Endothelial cell of umbilical vein (primary cell): ENCODE measurements at regions not wholly inside any gene's neighbourhood (a gene's known extent, or its start where the extent isn't known, plus 50 kb on each side); places are given as distances from the start of the nearest gene placed in this dataset.

Experiments
- BruUV-seq: library from RNA; stranded (reverse); fragments of 400-500 nt; replicated peaks from 2 replicates; lab custom pipeline; 2021; lab: Mats Ljungman, UMichigan
- CTCF ChIA-PET: fragments of 300-600, 350-600 bp; sonication (Branson Sonifier 250); formaldehyde crosslinking; loops from one replicate; lab custom pipeline; 2021; ENCODE audit warnings: antibody characterized with exemption, inconsistent platforms; lab: Charles Lee
- POLR2A ChIA-PET: fragments of 300-600, 350-600 bp; sonication (Branson Sonifier 250); formaldehyde crosslinking; loops from one replicate; lab custom pipeline; 2021; ENCODE audit warnings: antibody characterized with exemption, inconsistent platforms; lab: Charles Lee
- DNase-seq: peaks from one replicate; pipeline ENCODE4 v3.0.0-alpha.2; 2011; ENCODE audit warnings: low read depth, low spot score
- FAIRE-seq: peaks from 2 replicates; lab custom pipeline; 2011; peaks lifted over from hg19 to GRCh38; lab: Jason Lieb, UNC
- H2AFZ ChIP-seq: 2 replicates; pipeline ENCODE4 v1.6.0; 2012; ENCODE audit warnings: low read depth, low read length, control low read depth, inconsistent platforms
- H3K27ac ChIP-seq: 2 replicates; pipeline ENCODE4 v1.5.1; 2011; ENCODE audit warnings: low read depth, mild to moderate bottlenecking, control low read depth, low read length, moderate library complexity; ENCODE audit not compliant: insufficient read depth
- H3K27me3 ChIP-seq, 2 experiments: 2 replicates each; pipeline versions ENCODE4 v1.6.0 to v1.6.1; 2011; ENCODE audit warnings: low read length in 2 of 2, mixed read lengths in 1 of 2; ENCODE audit not compliant: control insufficient read depth in 2 of 2, insufficient read depth in 2 of 2
- H3K36me3 ChIP-seq, 2 experiments: 2 replicates in 1 of 2; 3 replicates in 1 of 2; pipeline ENCODE4 v1.5.1; 2011; ENCODE audit warnings: low read length in 2 of 2, mild to moderate bottlenecking in 1 of 2, moderate library complexity in 1 of 2; ENCODE audit not compliant: control insufficient read depth in 2 of 2, insufficient read depth in 2 of 2; ENCODE audit errors: extremely low read depth in 1 of 2
- H3K4me1 ChIP-seq: 3 replicates; pipeline ENCODE4 v1.5.1; 2011; ENCODE audit warnings: mild to moderate bottlenecking, low read length; ENCODE audit not compliant: control insufficient read depth, insufficient read depth; ENCODE audit errors: extremely low read depth
- H3K4me2 ChIP-seq: 2 replicates; pipeline ENCODE4 v1.6.1; 2011; ENCODE audit warnings: low read length, control low read depth, mixed read lengths; ENCODE audit not compliant: insufficient read depth
- H3K4me3 ChIP-seq, 3 experiments: fragments of 200-600 bp in 1 of 3; sonication (generic), shearing (Covaris generic) in 1 of 3; replicated peaks in 1 of 3; 2 replicates each; pipeline ENCODE4 v1.5.1; 2011 to 2016; ENCODE audit warnings: control low read depth in 3 of 3, low read length in 3 of 3, mild to moderate bottlenecking in 2 of 3, inconsistent platforms in 1 of 3, low read depth in 1 of 3, moderate library complexity in 1 of 3; ENCODE audit not compliant: insufficient read depth in 1 of 3
- H3K79me2 ChIP-seq: 2 replicates; pipeline ENCODE4 v1.6.0; 2012; ENCODE audit warnings: low read length, inconsistent platforms; ENCODE audit not compliant: control insufficient read depth, insufficient read depth
- H3K9ac ChIP-seq: replicated peaks from 2 replicates; pipeline ENCODE3; 2011; ENCODE audit warnings: low read length, control low read depth; ENCODE audit not compliant: insufficient read depth; ENCODE audit errors: extremely low read depth
- H3K9me1 ChIP-seq: replicated peaks from 3 replicates; pipeline ENCODE4 v1.6.0; 2011; ENCODE audit warnings: mild to moderate bottlenecking, low read length; ENCODE audit not compliant: control insufficient read depth, insufficient read depth; ENCODE audit errors: extremely low read depth
- H3K9me3 ChIP-seq: replicated peaks from 2 replicates; pipeline ENCODE4 v1.5.1; 2012; ENCODE audit warnings: low read length, inconsistent platforms; ENCODE audit not compliant: control insufficient read depth, insufficient read depth
- H4K20me1 ChIP-seq: replicated peaks from 2 replicates; pipeline ENCODE3; 2011; ENCODE audit warnings: mild to moderate bottlenecking, low read length; ENCODE audit not compliant: control insufficient read depth, insufficient read depth; ENCODE audit errors: extremely low read depth
- EZH2 ChIP-seq: IDR thresholded peaks from 2 replicates; pipeline ENCODE4 v1.6.1; 2012; ENCODE audit warnings: borderline replicate concordance, low read depth, mild to moderate bottlenecking, moderate library complexity, low read length, inconsistent platforms; ENCODE audit not compliant: severe bottlenecking
- FOS ChIP-seq: IDR thresholded peaks from 2 replicates; pipeline ENCODE4 v1.6.1; 2011; ENCODE audit warnings: mild to moderate bottlenecking, low read length, moderate library complexity, borderline replicate concordance; ENCODE audit not compliant: insufficient read depth
- GATA2 ChIP-seq: IDR thresholded peaks from 2 replicates; pipeline ENCODE4 v1.7.0; 2011; ENCODE audit warnings: low read depth, mild to moderate bottlenecking, moderate library complexity, mixed read lengths, low read length; ENCODE audit not compliant: insufficient read length, insufficient read depth
- JUN ChIP-seq: IDR thresholded peaks from 2 replicates; pipeline ENCODE4 v1.6.1; 2011; ENCODE audit warnings: borderline replicate concordance, low read depth; ENCODE audit not compliant: insufficient read length, insufficient read depth
- MYC ChIP-seq: IDR thresholded peaks from one replicate; pipeline ENCODE4 v1.6.1; 2011; ENCODE audit warnings: mild to moderate bottlenecking, low read depth, low read length
- POLR2A ChIP-seq: IDR thresholded peaks from 2 replicates; pipeline ENCODE4 v1.6.1; 2012; ENCODE audit warnings: low read depth, mild to moderate bottlenecking, control low read depth, low read length
- POLR2AphosphoS5 ChIP-seq: IDR thresholded peaks from 2 replicates; pipeline ENCODE4 v1.6.1; 2012; ENCODE audit warnings: low read depth, mild to moderate bottlenecking, control low read depth, low read length, moderate library complexity; ENCODE audit not compliant: insufficient read depth
- dilution Hi-C: fragments of 300-500 bp; cut with MboI; formaldehyde crosslinking; loops from one replicate; pipeline ENCODE4 v1.15.0; 2019; ENCODE audit warnings: low sequenced_read_pairs; ENCODE audit not compliant: extremely low pct_ligation_motif_present
- intact Hi-C: fragments of 100-400 bp; cut with micrococcal nuclease; formaldehyde crosslinking; loops from one replicate; pipeline ENCODE4 v1.10.0; 2022
- TF ChIP-seq, protein P1 (sequence below): IDR thresholded peaks from 2 replicates; pipeline ENCODE4 v1.6.1; 2011; ENCODE audit not compliant: insufficient read depth, insufficient read length
- TF ChIP-seq, protein P2 (sequence below), 2 donors: IDR thresholded peaks; 1 replicate in 1 of 2; 2 replicates in 1 of 2; pipeline ENCODE4 v1.5.1; 2011; ENCODE audit warnings: low read length in 2 of 2, mild to moderate bottlenecking in 2 of 2, moderate library complexity in 2 of 2, control low read depth in 1 of 2, inconsistent platforms in 1 of 2, low read depth in 1 of 2; ENCODE audit not compliant: insufficient read depth in 1 of 2; ENCODE audit errors: extremely low read depth in 1 of 2

DNA sequence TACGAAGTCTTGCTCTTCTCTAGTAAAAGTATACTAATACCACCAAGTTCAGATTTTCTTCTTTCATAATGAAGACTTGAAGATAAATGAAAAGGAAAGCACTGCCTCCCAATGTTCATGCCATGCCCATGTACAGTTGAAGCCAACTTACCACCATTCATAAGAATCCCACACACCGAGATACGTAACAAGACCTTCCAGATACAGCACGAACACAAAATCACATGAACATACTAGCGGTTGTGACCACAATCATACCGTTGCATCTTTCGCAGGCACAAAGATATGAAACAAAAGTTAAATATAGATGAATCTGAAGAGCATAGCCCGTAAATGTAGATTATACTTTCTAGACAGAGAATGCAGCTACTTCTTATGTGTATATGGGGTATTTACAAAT, 412.5 kb downstream of the CBLN4 start:
- DNase-seq (no peak), FAIRE-seq (no peak)
- Histone ChIP-seq H2AFZ (no peak overlapping the region), H3K27me3 (no peaks in the 10 kb centered on the region), H3K4me1 (no peaks in the 10 kb centered on the region), H3K36me3 (no peaks in the 10 kb centered on the region), H3K9me3 (no peaks in the 10 kb centered on the region), H3K79me2 (no peaks in the 10 kb centered on the region), H3K9me1 (no peaks in the 10 kb centered on the region), H4K20me1 (no peaks in the 10 kb centered on the region), H3K27ac (no peak overlapping the region), H3K4me2 (no peak overlapping the region), H3K4me3 (no peak overlapping the region), H3K9ac (no peak overlapping the region)
- no peak for TF ChIP-seq EZH2
- no peak for TF ChIP-seq GATA2
- TF ChIP-seq, protein P1, sequence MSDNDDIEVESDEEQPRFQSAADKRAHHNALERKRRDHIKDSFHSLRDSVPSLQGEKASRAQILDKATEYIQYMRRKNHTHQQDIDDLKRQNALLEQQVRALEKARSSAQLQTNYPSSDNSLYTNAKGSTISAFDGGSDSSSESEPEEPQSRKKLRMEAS = no peak
- no peak for TF ChIP-seq POLR2A
- no peak for TF ChIP-seq FOS
- TF ChIP-seq MYC = no peak
- no peak for TF ChIP-seq POLR2AphosphoS5
- TF ChIP-seq JUN = no peak
- TF ChIP-seq, protein P2, sequence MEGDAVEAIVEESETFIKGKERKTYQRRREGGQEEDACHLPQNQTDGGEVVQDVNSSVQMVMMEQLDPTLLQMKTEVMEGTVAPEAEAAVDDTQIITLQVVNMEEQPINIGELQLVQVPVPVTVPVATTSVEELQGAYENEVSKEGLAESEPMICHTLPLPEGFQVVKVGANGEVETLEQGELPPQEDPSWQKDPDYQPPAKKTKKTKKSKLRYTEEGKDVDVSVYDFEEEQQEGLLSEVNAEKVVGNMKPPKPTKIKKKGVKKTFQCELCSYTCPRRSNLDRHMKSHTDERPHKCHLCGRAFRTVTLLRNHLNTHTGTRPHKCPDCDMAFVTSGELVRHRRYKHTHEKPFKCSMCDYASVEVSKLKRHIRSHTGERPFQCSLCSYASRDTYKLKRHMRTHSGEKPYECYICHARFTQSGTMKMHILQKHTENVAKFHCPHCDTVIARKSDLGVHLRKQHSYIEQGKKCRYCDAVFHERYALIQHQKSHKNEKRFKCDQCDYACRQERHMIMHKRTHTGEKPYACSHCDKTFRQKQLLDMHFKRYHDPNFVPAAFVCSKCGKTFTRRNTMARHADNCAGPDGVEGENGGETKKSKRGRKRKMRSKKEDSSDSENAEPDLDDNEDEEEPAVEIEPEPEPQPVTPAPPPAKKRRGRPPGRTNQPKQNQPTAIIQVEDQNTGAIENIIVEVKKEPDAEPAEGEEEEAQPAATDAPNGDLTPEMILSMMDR (IDR thresholded peaks at IDR 0.05; ENCODE audit: extremely low read depth in 1 of 2, insufficient read depth in 1 of 2, low read depth in 1 of 2, low read length in 2 of 2) = no peak
- POLR2A ChIA-PET = no interaction called here
- intact Hi-C loops (no loop called here), dilution Hi-C loops (no loop called here)
- CTCF ChIA-PET = no interaction called here
- no TSS peak for BruUV-seq
